GM20000 (cell line): ENCODE measurements at regions not wholly inside any gene's neighbourhood (a gene's known extent, or its start where the extent isn't known, plus 50 kb on each side); places are given as distances from the start of the nearest gene placed in this dataset.

Experiments
- DNase-seq: peaks from one replicate; pipeline ENCODE4 v3.0.0; 2012; ENCODE audit warnings: low spot score
- TF ChIP-seq, protein P1 (sequence below): IDR thresholded peaks from 2 replicates; pipeline ENCODE4 v1.5.1; 2012; ENCODE audit warnings: mild to moderate bottlenecking, control low read depth; ENCODE audit errors: extremely low read depth, missing control alignments

DNA sequence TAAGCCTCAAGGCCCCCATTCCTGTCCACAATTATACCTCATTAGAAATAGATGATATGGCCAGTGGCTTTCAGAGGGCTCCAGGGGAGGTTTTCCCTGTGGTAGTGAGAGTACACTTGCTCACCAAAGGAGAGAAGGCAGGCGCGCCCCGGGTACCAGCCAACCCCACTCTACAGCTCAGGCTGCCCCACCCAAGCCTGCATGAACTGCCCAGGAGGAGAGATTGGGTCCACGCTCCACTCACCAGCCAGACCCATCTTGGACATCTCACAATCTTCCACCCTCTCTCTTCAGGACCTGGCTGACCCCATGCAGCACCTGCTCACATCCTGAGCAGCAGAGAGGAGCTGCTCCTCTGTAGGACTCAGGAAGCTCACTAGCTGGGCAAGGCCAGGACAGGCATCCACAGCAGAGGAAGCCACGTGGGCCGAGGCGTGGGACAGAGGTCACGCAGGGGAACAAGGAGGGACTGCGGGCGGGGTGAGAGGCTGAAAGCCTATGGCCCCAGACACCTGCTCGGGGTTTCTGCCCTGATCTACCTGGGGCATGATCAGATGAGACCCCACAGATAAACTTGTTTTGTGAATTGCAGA lies 53.9 kb upstream of the GLI2 start:
- no peak for DNase-seq
- TF ChIP-seq, protein P1, sequence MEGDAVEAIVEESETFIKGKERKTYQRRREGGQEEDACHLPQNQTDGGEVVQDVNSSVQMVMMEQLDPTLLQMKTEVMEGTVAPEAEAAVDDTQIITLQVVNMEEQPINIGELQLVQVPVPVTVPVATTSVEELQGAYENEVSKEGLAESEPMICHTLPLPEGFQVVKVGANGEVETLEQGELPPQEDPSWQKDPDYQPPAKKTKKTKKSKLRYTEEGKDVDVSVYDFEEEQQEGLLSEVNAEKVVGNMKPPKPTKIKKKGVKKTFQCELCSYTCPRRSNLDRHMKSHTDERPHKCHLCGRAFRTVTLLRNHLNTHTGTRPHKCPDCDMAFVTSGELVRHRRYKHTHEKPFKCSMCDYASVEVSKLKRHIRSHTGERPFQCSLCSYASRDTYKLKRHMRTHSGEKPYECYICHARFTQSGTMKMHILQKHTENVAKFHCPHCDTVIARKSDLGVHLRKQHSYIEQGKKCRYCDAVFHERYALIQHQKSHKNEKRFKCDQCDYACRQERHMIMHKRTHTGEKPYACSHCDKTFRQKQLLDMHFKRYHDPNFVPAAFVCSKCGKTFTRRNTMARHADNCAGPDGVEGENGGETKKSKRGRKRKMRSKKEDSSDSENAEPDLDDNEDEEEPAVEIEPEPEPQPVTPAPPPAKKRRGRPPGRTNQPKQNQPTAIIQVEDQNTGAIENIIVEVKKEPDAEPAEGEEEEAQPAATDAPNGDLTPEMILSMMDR: no peak

DNA sequence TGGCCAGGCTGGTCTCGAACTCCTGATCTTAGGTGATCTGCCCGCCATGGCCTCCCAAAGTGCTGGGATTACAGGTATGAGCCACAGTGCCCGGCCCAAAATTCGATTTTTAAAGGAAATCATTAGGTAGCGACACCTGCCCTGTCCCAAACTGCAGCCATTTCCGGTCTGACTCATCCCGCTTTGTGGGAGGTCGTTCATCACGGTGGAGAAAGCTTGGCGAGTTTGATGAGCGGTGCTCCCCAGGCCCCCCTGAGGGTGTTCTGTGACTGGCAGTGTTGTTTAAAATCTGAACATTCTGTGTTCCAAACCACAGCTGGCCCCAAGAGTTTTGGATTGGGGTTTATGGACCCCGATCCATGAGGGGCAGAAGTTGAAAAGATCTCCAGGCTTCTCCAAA lies 53.0 kb upstream of the GLI2 start:
- TF ChIP-seq, protein P1: no peak
- DNase-seq: no peak

DNA sequence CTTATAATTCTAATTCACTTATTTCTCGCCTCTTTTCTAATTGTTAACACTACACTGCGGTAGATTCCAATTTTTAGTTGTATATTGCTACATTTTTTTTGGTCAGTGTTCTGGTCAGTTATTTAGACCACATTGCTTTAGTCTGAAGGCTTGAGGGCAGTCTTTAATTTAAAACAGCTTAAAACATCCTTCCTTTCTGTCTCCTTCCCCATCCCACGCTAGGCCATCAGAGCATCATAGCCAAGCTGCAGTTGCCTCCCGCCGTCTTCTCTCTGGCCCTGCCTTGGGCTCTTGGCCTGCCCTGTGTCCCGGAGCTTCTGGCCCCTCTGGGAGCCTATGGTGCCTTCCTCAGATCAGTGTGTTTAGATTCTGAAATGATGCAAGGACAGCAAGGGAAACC lies 52.6 kb upstream of the GLI2 start:
- TF ChIP-seq, protein P1: no peak
- no peak for DNase-seq

DNA sequence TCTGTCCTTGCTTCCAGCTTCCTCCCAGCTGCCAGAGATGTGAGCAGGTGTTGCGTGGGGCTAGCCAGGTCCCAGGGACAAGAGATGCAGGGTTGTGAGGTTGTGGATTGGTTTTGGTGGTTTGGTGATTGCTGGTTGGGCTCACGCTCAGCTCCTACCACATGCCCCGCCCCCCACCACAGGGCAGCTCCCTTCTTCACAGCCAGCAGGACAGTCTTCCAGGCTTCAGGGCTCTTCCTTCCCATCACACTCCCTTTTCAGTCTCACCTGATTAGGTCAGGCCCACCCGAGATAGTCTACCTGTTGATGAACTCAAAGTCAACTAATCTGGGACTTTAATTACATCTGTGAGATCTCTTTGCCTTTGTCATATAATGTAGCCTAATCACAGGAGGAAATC lies 52.0 kb upstream of the GLI2 start:
- DNase-seq: no peak
- TF ChIP-seq, protein P1: no peak

DNA sequence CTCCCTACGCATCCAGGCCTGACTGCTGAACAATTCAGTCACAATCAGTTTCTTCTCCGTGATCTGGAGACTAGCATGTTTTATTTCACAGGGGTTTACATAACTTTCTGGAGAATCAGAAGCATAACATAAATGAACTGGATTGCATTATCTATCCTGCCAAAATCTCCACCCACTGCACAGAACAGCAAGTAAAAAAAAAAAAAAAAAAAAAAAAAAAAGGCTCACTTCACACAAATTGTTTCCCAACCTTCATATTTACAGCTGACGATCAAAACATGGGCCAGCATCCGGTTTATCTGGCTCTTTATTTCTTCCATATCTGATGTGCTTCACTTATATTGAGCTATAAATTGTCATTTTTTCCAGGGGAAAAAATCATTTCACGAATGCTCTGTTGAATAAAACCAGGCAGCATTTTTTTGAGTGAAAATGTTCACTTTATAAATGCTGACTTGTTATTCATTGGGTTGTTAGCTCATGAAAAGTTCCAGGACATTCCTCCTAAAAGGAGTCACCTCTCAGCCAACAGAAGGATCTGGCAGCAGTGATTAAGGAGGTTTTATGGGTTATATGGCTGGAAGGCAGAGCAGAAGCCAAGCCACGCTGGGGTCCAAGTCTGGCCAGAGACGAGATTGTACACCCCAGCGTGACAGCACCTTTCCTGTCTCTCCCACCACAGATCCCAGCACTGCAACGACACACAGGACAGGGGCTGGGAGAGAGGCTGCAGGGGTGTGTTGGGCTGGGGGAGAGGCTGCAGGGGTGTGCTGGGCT lies 51.2 kb upstream of the GLI2 start:
- DNase-seq: no peak
- TF ChIP-seq, protein P1: no peak

DNA sequence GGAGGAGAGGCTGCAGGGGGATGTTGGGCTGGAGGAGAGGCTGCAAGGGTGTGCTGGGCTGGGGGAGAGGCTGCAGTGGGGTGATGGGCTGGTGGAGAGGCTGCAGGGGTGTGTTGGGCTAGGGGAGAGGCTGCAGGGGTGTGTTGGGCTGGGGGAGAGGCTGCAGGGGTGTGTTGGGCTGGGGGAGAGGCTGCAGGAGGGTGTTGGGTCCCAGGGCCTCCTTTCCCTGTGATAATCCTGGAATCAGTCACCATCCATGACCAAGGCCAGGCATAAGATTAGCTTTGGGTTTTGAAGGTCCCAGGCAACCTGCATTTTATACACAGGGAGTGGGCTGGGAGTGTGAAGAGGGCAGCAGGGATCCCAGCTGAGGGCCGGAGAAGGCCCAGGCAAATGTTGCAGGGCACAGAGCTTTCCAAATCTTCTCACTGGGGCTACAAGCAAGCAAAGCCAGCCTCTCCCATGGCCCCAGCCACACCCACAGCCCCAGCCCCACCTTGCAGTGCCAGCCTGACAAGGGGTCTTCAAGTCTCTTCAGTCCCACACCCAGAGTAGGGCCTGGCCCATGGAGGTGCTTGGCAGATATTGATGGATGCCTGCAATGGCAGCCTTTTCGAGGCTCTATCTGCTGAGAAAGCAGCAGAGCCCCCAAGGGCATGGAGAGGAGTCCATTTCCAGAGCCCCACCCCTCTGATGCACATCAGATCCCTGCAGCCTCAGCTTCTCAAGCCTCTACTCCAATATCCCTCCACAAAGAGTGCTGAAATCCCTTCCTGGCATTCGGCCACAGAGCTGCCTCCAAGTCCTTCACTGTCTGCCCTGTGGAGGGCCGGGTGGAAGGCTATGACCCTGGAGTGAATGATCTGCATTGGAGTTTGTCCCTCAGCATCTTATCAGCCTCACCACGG lies 50.3 kb upstream of the GLI2 start:
- TF ChIP-seq, protein P1: no peak
- no peak for DNase-seq
